WTC11 (cell line): ENCODE measurements at regions not wholly inside any gene's neighbourhood (a gene's known extent, or its start where the extent isn't known, plus 50 kb on each side); places are given as distances from the start of the nearest gene placed in this dataset.

Source experiments
- ATAC-seq: fragments of 200-7000 bp; cut with Tn5 transposase; 2 replicates; pipeline ENCODE4 v1.10.0; 2021; ENCODE audit warnings: mild to moderate bottlenecking, moderate library complexity
- CTCF ChIA-PET: fragments of 300-600 bp; sonication (Branson Sonifier 250); formaldehyde crosslinking; loops from one replicate; lab custom pipeline; 2021; ENCODE audit warnings: antibody characterized with exemption; lab: Charles Lee
- POLR2A ChIA-PET: fragments of 350-600 bp; sonication (Branson Sonifier 250); formaldehyde crosslinking; loops from one replicate; lab custom pipeline; 2021; ENCODE audit warnings: antibody characterized with exemption; lab: Charles Lee
- DNase-seq: peaks from one replicate; pipeline ENCODE4 v3.0.0; 2021; ENCODE audit warnings: low spot score
- H3K27ac Mint-ChIP-seq: 2 replicates; pipeline ENCODE4 v1.8.0; 2021; ENCODE audit warnings: mixed read lengths
- H3K27me3 Mint-ChIP-seq: 2 replicates; pipeline ENCODE4 v1.8.0; 2021; ENCODE audit warnings: low read depth, mild to moderate bottlenecking, moderate library complexity, mixed read lengths
- H3K36me3 Mint-ChIP-seq: 2 replicates; pipeline ENCODE4 v1.8.0; 2021; ENCODE audit warnings: mixed read lengths
- H3K4me1 Mint-ChIP-seq: 2 replicates; pipeline ENCODE4 v1.8.0; 2022; ENCODE audit warnings: mixed read lengths
- H3K4me3 Mint-ChIP-seq: 2 replicates; pipeline ENCODE4 v1.8.0; 2021; ENCODE audit warnings: mild to moderate bottlenecking, moderate library complexity, mixed read lengths
- H3K9me3 Mint-ChIP-seq: 2 replicates; pipeline ENCODE4 v1.8.0; 2021; ENCODE audit warnings: mixed read lengths
- EMX1 ChIP-seq: fragments of 250-450 bp; sonication (Bioruptor Pico); IDR thresholded peaks from 2 replicates; pipeline ENCODE4 v1.8.0; 2021; ENCODE audit warnings: mild to moderate bottlenecking
- FOXK1 ChIP-seq: sonication (generic); formaldehyde crosslinking; IDR thresholded peaks from 2 replicates; pipeline ENCODE4 v1.8.0; 2022; ENCODE audit warnings: mild to moderate bottlenecking, moderate library complexity, missing genetic modification reagents
- FOXP1 ChIP-seq: sonication (generic); formaldehyde crosslinking; IDR thresholded peaks from 2 replicates; pipeline ENCODE4 v1.8.0; 2022; ENCODE audit warnings: missing genetic modification reagents, mild to moderate bottlenecking, moderate library complexity, borderline replicate concordance
- JAZF1 ChIP-seq: fragments of 250-450 bp; sonication (Bioruptor Pico); IDR thresholded peaks from 2 replicates; pipeline ENCODE4 v1.9.0; 2021; ENCODE audit warnings: moderate library complexity, mild to moderate bottlenecking, inconsistent platforms
- KAT7 ChIP-seq: sonication (generic); formaldehyde crosslinking; IDR thresholded peaks from 2 replicates; pipeline ENCODE4 v1.8.1; 2023; ENCODE audit warnings: missing genetic modification reagents, mild to moderate bottlenecking, borderline replicate concordance
- MYBL2 ChIP-seq: sonication (generic); formaldehyde crosslinking; IDR thresholded peaks from 2 replicates; pipeline ENCODE4 v1.8.1; 2023; ENCODE audit warnings: mild to moderate bottlenecking, moderate library complexity, missing genetic modification reagents
- NR3C1 ChIP-seq: sonication (generic); formaldehyde crosslinking; conservative IDR thresholded peaks from 2 replicates; pipeline ENCODE4 v1.8.1; 2023; ENCODE audit warnings: low read depth, mild to moderate bottlenecking, missing genetic modification reagents
- OVOL2 ChIP-seq: fragments of 250-450 bp; sonication (Bioruptor Pico); IDR thresholded peaks from 2 replicates; pipeline ENCODE4 v1.9.0; 2021; ENCODE audit warnings: mild to moderate bottlenecking, borderline replicate concordance
- RELA ChIP-seq: sonication (generic); formaldehyde crosslinking; IDR thresholded peaks from 2 replicates; pipeline ENCODE4 v1.8.1; 2022; ENCODE audit warnings: missing genetic modification reagents, mild to moderate bottlenecking, borderline replicate concordance
- SOX15 ChIP-seq: fragments of 250-450 bp; sonication (Bioruptor Pico); IDR thresholded peaks from 2 replicates; pipeline ENCODE4 v1.9.0; 2021; ENCODE audit warnings: mild to moderate bottlenecking
- ZNF219 ChIP-seq: sonication (generic); formaldehyde crosslinking; IDR thresholded peaks from 2 replicates; pipeline ENCODE4 v1.8.0; 2023; ENCODE audit warnings: missing genetic modification reagents, mild to moderate bottlenecking, borderline replicate concordance
- ZNF263 ChIP-seq: sonication (generic); formaldehyde crosslinking; IDR thresholded peaks from 2 replicates; pipeline ENCODE4 v1.8.1; 2022; ENCODE audit warnings: low read depth, mild to moderate bottlenecking, moderate library complexity, missing genetic modification reagents
- ZNF671 ChIP-seq: fragments of 250-450 bp; sonication (Bioruptor Pico); IDR thresholded peaks from 2 replicates; pipeline ENCODE4 v1.8.0; 2021; ENCODE audit warnings: mild to moderate bottlenecking
- TF ChIP-seq, protein P1 (sequence below): sonication (generic); formaldehyde crosslinking; IDR thresholded peaks from 2 replicates; pipeline ENCODE4 v1.8.1; 2022; ENCODE audit warnings: mild to moderate bottlenecking, moderate library complexity, missing genetic modification reagents
- TF ChIP-seq, protein P2 (sequence below): sonication (generic); formaldehyde crosslinking; conservative IDR thresholded peaks from 2 replicates; pipeline ENCODE4 v1.8.1; 2022; ENCODE audit warnings: mild to moderate bottlenecking, missing genetic modification reagents
- TF ChIP-seq, protein P3 (sequence below): fragments of 250-450 bp; sonication (Bioruptor Pico); IDR thresholded peaks from 2 replicates; pipeline ENCODE4 v1.9.0; 2021; ENCODE audit warnings: mild to moderate bottlenecking
- TF ChIP-seq, protein P4 (sequence below): sonication (generic); formaldehyde crosslinking; IDR thresholded peaks from 2 replicates; pipeline ENCODE4 v1.8.1; 2023; ENCODE audit warnings: mild to moderate bottlenecking, missing genetic modification reagents, moderate library complexity
- TF ChIP-seq, protein P5 (sequence below): sonication (generic); formaldehyde crosslinking; IDR thresholded peaks from 2 replicates; pipeline ENCODE4 v1.8.0; 2022; ENCODE audit warnings: mild to moderate bottlenecking, missing genetic modification reagents
- TF ChIP-seq, protein P6 (sequence below): sonication (generic); formaldehyde crosslinking; IDR thresholded peaks from 2 replicates; pipeline ENCODE4 v1.8.1; 2022; ENCODE audit warnings: low read depth, mild to moderate bottlenecking, moderate library complexity, missing genetic modification reagents, borderline replicate concordance
- TF ChIP-seq, protein P7 (sequence below): sonication (generic); formaldehyde crosslinking; IDR thresholded peaks from 2 replicates; pipeline ENCODE4 v1.8.0; 2022; ENCODE audit warnings: missing genetic modification reagents

DNA sequence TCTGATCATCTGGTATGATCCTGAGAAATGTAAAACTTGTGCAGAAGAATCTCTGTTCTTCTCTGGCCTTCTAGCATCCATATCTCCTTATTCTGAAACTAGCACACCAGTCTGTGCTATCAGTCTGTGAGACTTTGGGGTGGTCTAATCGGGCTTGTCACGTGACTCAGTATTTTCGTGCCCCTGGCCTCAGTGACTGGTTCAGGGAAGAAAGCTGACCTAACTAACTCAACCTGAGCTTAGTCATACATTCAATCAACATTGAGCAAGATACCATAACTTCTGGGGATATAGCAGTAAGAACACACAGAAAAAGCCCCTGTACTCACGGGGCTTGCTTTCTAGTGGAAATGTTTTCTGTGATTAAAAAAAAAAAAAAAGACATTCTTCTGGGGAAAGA lies 109.3 kb downstream of the DKK1 start:
- no peak overlapping the region for H3K27ac Mint-ChIP-seq

More for the DNA sequence above, 109.3 kb downstream of the DKK1 start:
- TF ChIP-seq OVOL2 (CRISPR knock-in tag), result no peak
- no peak for TF ChIP-seq SOX15 (CRISPR knock-in tag)
- TF ChIP-seq, protein P1, sequence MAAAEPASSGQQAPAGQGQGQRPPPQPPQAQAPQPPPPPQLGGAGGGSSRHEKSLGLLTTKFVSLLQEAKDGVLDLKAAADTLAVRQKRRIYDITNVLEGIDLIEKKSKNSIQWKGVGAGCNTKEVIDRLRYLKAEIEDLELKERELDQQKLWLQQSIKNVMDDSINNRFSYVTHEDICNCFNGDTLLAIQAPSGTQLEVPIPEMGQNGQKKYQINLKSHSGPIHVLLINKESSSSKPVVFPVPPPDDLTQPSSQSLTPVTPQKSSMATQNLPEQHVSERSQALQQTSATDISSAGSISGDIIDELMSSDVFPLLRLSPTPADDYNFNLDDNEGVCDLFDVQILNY (CRISPR knock-in tag), result no peak
- TF ChIP-seq RELA (CRISPR knock-in tag), result no peak
- TF ChIP-seq, protein P2, sequence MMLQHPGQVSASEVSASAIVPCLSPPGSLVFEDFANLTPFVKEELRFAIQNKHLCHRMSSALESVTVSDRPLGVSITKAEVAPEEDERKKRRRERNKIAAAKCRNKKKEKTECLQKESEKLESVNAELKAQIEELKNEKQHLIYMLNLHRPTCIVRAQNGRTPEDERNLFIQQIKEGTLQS (CRISPR knock-in tag), result no peak
- TF ChIP-seq, protein P3, sequence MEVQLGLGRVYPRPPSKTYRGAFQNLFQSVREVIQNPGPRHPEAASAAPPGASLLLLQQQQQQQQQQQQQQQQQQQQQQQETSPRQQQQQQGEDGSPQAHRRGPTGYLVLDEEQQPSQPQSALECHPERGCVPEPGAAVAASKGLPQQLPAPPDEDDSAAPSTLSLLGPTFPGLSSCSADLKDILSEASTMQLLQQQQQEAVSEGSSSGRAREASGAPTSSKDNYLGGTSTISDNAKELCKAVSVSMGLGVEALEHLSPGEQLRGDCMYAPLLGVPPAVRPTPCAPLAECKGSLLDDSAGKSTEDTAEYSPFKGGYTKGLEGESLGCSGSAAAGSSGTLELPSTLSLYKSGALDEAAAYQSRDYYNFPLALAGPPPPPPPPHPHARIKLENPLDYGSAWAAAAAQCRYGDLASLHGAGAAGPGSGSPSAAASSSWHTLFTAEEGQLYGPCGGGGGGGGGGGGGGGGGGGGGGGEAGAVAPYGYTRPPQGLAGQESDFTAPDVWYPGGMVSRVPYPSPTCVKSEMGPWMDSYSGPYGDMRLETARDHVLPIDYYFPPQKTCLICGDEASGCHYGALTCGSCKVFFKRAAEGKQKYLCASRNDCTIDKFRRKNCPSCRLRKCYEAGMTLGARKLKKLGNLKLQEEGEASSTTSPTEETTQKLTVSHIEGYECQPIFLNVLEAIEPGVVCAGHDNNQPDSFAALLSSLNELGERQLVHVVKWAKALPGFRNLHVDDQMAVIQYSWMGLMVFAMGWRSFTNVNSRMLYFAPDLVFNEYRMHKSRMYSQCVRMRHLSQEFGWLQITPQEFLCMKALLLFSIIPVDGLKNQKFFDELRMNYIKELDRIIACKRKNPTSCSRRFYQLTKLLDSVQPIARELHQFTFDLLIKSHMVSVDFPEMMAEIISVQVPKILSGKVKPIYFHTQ (CRISPR knock-in tag), result no peak
- TF ChIP-seq MYBL2 (CRISPR knock-in tag), result no peak
- TF ChIP-seq, protein P4, sequence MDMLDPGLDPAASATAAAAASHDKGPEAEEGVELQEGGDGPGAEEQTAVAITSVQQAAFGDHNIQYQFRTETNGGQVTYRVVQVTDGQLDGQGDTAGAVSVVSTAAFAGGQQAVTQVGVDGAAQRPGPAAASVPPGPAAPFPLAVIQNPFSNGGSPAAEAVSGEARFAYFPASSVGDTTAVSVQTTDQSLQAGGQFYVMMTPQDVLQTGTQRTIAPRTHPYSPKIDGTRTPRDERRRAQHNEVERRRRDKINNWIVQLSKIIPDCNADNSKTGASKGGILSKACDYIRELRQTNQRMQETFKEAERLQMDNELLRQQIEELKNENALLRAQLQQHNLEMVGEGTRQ, result no peak
- TF ChIP-seq, protein P5, sequence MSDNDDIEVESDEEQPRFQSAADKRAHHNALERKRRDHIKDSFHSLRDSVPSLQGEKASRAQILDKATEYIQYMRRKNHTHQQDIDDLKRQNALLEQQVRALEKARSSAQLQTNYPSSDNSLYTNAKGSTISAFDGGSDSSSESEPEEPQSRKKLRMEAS (CRISPR knock-in tag), result no peak
- no peak for TF ChIP-seq KAT7 (CRISPR knock-in tag)
- no peak for TF ChIP-seq FOXK1 (CRISPR knock-in tag)
- no peak for TF ChIP-seq EMX1 (CRISPR knock-in tag)
- TF ChIP-seq FOXP1, result no peak
- no peak for TF ChIP-seq ZNF219
- no peak for TF ChIP-seq NR3C1 (CRISPR knock-in tag)
- TF ChIP-seq, protein P6, sequence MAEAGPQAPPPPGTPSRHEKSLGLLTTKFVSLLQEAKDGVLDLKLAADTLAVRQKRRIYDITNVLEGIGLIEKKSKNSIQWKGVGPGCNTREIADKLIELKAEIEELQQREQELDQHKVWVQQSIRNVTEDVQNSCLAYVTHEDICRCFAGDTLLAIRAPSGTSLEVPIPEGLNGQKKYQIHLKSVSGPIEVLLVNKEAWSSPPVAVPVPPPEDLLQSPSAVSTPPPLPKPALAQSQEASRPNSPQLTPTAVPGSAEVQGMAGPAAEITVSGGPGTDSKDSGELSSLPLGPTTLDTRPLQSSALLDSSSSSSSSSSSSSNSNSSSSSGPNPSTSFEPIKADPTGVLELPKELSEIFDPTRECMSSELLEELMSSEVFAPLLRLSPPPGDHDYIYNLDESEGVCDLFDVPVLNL, result no peak
- TF ChIP-seq, protein P7, sequence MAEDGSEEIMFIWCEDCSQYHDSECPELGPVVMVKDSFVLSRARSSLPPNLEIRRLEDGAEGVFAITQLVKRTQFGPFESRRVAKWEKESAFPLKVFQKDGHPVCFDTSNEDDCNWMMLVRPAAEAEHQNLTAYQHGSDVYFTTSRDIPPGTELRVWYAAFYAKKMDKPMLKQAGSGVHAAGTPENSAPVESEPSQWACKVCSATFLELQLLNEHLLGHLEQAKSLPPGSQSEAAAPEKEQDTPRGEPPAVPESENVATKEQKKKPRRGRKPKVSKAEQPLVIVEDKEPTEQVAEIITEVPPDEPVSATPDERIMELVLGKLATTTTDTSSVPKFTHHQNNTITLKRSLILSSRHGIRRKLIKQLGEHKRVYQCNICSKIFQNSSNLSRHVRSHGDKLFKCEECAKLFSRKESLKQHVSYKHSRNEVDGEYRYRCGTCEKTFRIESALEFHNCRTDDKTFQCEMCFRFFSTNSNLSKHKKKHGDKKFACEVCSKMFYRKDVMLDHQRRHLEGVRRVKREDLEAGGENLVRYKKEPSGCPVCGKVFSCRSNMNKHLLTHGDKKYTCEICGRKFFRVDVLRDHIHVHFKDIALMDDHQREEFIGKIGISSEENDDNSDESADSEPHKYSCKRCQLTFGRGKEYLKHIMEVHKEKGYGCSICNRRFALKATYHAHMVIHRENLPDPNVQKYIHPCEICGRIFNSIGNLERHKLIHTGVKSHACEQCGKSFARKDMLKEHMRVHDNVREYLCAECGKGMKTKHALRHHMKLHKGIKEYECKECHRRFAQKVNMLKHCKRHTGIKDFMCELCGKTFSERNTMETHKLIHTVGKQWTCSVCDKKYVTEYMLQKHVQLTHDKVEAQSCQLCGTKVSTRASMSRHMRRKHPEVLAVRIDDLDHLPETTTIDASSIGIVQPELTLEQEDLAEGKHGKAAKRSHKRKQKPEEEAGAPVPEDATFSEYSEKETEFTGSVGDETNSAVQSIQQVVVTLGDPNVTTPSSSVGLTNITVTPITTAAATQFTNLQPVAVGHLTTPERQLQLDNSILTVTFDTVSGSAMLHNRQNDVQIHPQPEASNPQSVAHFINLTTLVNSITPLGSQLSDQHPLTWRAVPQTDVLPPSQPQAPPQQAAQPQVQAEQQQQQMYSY (CRISPR knock-in tag), result no peak
- TF ChIP-seq ZNF671 (CRISPR knock-in tag), result no peak
- no peak for TF ChIP-seq ZNF263 (CRISPR knock-in tag)
- TF ChIP-seq JAZF1 (CRISPR knock-in tag), result no peak
- Mint-ChIP-seq H3K4me3 (no peak overlapping the region), H3K9me3 (no peaks in the 10 kb centered on the region), H3K4me1 (no peaks in the 10 kb centered on the region), H3K36me3 (no peaks in the 10 kb centered on the region), H3K27me3 (no peaks in the 10 kb centered on the region)
- ATAC-seq (no peak), DNase-seq (no peak)
- ChIA-PET CTCF (no interaction called here), POLR2A (interaction anchor here (0.6 kb wide), 1 partner anchor 108 kb away, joined by 5 read pairs; no protein-coding TSS in a partner anchor)
